ENCODE measurements at regions not wholly inside any gene's neighbourhood (a gene's known extent, or its start where the extent isn't known, plus 50 kb on each side); places are given as distances from the start of the nearest gene placed in this dataset.

- TF ChIP-seq ZNF83 (CRISPR knock-in tag; IDR thresholded peaks at IDR 0.05; ENCODE audit: borderline replicate concordance) = no peak
- no peak for TF ChIP-seq ZNF296 (CRISPR knock-in tag; conservative IDR thresholded peaks at IDR 0.05)
- no peak for TF ChIP-seq MXI1 (IDR thresholded peaks at IDR 0.05; ENCODE audit: borderline replicate concordance, low read depth, low read length)
- no peak for TF ChIP-seq BORCS8-MEF2B (CRISPR knock-in tag; IDR thresholded peaks at IDR 0.05)
- TF ChIP-seq CTCF (CRISPR knock-in tag; IDR thresholded peaks at IDR 0.05) = no peak
- no peak for TF ChIP-seq CHD4 (IDR thresholded peaks at IDR 0.05; ENCODE audit: borderline replicate concordance, low read length)
- TF ChIP-seq SETDB1 (CRISPR knock-in tag; IDR thresholded peaks at IDR 0.05; ENCODE audit: borderline replicate concordance) = no peak
- TF ChIP-seq, protein P1, sequence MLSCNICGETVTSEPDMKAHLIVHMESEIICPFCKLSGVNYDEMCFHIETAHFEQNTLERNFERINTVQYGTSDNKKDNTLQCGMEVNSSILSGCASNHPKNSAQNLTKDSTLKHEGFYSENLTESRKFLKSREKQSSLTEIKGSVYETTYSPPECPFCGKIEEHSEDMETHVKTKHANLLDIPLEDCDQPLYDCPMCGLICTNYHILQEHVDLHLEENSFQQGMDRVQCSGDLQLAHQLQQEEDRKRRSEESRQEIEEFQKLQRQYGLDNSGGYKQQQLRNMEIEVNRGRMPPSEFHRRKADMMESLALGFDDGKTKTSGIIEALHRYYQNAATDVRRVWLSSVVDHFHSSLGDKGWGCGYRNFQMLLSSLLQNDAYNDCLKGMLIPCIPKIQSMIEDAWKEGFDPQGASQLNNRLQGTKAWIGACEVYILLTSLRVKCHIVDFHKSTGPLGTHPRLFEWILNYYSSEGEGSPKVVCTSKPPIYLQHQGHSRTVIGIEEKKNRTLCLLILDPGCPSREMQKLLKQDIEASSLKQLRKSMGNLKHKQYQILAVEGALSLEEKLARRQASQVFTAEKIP (CRISPR knock-in tag; IDR thresholded peaks at IDR 0.05; ENCODE audit: borderline replicate concordance) = no peak
- no peak for TF ChIP-seq TARDBP (CRISPR knock-in tag; IDR thresholded peaks at IDR 0.05)
- TF ChIP-seq, protein P2, sequence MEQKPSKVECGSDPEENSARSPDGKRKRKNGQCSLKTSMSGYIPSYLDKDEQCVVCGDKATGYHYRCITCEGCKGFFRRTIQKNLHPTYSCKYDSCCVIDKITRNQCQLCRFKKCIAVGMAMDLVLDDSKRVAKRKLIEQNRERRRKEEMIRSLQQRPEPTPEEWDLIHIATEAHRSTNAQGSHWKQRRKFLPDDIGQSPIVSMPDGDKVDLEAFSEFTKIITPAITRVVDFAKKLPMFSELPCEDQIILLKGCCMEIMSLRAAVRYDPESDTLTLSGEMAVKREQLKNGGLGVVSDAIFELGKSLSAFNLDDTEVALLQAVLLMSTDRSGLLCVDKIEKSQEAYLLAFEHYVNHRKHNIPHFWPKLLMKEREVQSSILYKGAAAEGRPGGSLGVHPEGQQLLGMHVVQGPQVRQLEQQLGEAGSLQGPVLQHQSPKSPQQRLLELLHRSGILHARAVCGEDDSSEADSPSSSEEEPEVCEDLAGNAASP (CRISPR knock-in tag; IDR thresholded peaks at IDR 0.05; ENCODE audit: borderline replicate concordance) = no peak
- TF ChIP-seq CREB1 (IDR thresholded peaks at IDR 0.05) = no peak
- TF ChIP-seq CREB1 (CRISPR knock-in tag; IDR thresholded peaks at IDR 0.05) = no peak
- TF ChIP-seq MNT (IDR thresholded peaks at IDR 0.05) = no peak
- TF ChIP-seq ZNF850 (CRISPR knock-in tag; conservative IDR thresholded peaks at IDR 0.05) = no peak
- no peak for TF ChIP-seq ZNF761 (CRISPR knock-in tag; conservative IDR thresholded peaks at IDR 0.05)
Observed at GRCh38 chr16:48001324-48001895, 154.4 kb downstream of the ABCC12 start.
